SU-DHL-6 (cell line): ENCODE measurements at regions not wholly inside any gene's neighbourhood (a gene's known extent, or its start where the extent isn't known, plus 50 kb on each side); places are given as distances from the start of the nearest gene placed in this dataset.

Experiments
- EZH2phosphoT487 ChIP-seq: fragments of 200-600 bp; sonication (generic), shearing (Covaris generic); conservative IDR thresholded peaks from 2 replicates; pipeline ENCODE4 v1.6.1; 2018; ENCODE audit warnings: mild to moderate bottlenecking, antibody characterized with exemption, low read length, moderate library complexity, mixed read lengths
- TF ChIP-seq, protein P1 (sequence below): fragments of 200-600 bp; sonication (generic); IDR thresholded peaks from one replicate; pipeline ENCODE4 v1.5.1; 2017; ENCODE audit warnings: antibody characterized with exemption, mild to moderate bottlenecking, low read length, moderate library complexity; ENCODE audit not compliant: insufficient read depth, poor library complexity, severe bottlenecking

DNA sequence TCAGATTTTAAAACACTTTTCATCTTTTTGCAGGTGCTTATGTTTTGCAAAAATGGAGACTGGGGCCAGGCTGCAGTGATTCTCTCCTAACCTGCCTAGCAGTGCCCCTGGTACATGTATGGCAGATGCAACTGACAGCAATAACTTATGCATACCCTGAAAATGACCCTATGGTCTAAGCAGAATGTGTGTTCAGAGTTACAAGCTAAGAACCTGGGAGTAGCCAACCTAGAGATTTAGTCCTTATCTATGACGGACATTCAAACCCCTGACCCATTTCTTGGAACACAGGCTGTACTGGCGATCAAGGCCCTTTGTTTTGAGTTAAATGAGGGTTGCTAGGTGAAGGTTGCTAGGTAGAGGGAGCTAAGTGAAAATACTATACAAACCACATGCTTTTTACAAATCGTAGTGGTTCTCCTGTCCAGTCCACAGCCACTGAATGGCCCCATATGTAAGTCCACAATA is 184.9 kb upstream of the SESN3 start:
- TF ChIP-seq, protein P1, sequence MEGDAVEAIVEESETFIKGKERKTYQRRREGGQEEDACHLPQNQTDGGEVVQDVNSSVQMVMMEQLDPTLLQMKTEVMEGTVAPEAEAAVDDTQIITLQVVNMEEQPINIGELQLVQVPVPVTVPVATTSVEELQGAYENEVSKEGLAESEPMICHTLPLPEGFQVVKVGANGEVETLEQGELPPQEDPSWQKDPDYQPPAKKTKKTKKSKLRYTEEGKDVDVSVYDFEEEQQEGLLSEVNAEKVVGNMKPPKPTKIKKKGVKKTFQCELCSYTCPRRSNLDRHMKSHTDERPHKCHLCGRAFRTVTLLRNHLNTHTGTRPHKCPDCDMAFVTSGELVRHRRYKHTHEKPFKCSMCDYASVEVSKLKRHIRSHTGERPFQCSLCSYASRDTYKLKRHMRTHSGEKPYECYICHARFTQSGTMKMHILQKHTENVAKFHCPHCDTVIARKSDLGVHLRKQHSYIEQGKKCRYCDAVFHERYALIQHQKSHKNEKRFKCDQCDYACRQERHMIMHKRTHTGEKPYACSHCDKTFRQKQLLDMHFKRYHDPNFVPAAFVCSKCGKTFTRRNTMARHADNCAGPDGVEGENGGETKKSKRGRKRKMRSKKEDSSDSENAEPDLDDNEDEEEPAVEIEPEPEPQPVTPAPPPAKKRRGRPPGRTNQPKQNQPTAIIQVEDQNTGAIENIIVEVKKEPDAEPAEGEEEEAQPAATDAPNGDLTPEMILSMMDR = no peak
- no peak for TF ChIP-seq EZH2phosphoT487
